Thyroid gland (tissue), 4 donors: ENCODE measurements at regions not wholly inside any gene's neighbourhood (a gene's known extent, or its start where the extent isn't known, plus 50 kb on each side); places are given as distances from the start of the nearest gene placed in this dataset.

Experiments
- POLR2A ChIP-seq, 2 donors: fragments of 450-650 bp; IDR thresholded peaks; one replicate each; pipeline ENCODE4 v1.6.1; 2017; ENCODE audit warnings: antibody characterized with exemption in 2 of 2, mild to moderate bottlenecking in 2 of 2, moderate library complexity in 1 of 2
- TF ChIP-seq, protein P1 (sequence below), 6 experiments: fragments of 200-600 bp in 3 of 6; fragments of 450-650 bp in 3 of 6; sonication (generic) in 3 of 6; IDR thresholded peaks; one replicate each; pipeline ENCODE4 v1.5.1; 2016 to 2019; ENCODE audit warnings: antibody characterized with exemption in 6 of 6, mild to moderate bottlenecking in 2 of 6, inconsistent platforms in 1 of 6, moderate library complexity in 1 of 6

DNA sequence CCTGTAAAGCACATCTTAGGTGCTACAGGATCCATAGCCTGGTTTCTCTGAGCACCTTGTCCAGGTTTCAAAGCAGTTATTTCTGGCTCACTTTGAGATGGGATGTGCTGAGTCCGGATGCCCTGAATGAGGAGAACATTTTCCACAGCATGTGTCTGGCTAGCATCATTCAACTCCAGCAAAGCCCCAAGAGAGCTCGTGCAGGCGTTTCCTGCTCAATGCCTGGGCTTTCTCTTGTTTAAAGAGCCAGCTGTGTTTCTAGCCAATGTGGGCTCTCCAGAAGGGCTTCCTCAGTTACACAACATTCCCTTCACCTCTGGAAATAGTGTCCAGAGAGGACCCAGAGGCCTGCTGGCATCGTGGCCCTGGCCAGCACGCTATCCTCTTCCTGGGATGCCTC lies 411.7 kb downstream of the DMAC1 start:
- TF ChIP-seq, protein P1, sequence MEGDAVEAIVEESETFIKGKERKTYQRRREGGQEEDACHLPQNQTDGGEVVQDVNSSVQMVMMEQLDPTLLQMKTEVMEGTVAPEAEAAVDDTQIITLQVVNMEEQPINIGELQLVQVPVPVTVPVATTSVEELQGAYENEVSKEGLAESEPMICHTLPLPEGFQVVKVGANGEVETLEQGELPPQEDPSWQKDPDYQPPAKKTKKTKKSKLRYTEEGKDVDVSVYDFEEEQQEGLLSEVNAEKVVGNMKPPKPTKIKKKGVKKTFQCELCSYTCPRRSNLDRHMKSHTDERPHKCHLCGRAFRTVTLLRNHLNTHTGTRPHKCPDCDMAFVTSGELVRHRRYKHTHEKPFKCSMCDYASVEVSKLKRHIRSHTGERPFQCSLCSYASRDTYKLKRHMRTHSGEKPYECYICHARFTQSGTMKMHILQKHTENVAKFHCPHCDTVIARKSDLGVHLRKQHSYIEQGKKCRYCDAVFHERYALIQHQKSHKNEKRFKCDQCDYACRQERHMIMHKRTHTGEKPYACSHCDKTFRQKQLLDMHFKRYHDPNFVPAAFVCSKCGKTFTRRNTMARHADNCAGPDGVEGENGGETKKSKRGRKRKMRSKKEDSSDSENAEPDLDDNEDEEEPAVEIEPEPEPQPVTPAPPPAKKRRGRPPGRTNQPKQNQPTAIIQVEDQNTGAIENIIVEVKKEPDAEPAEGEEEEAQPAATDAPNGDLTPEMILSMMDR (IDR thresholded peaks at IDR 0.05) = no peak
- TF ChIP-seq POLR2A (IDR thresholded peaks at IDR 0.05) = no peak
